ENCODE measurements at regions not wholly inside any gene's neighbourhood (a gene's known extent, or its start where the extent isn't known, plus 50 kb on each side); places are given as distances from the start of the nearest gene placed in this dataset.

GRCh38 chr3:88810455-88810854 is 297.0 kb upstream of the EPHA3 start:
- WGBS: 15% methylated on average over 4 of the region's 4 CpGs

GRCh38 chr3:88811096-88811495 is 296.3 kb upstream of the EPHA3 start:
- WGBS: 30% methylated on average over 3 of the region's 3 CpGs

More at GRCh38 chr3:88810455-88810854, 297.0 kb upstream of the EPHA3 start:
- Histone ChIP-seq H3K27ac (no peak overlapping the region), H3K4me3 (no peak overlapping the region), H3K9me3 (no peaks in the 10 kb centered on the region), H3K36me3 (no peaks in the 10 kb centered on the region), H3K4me1 (replicated peaks) (no peaks in the 10 kb centered on the region), H3K27me3 (replicated peaks; ENCODE audit: insufficient read depth) (no peaks in the 10 kb centered on the region)
- intact Hi-C loops (cut with DNase I): no loop called here
- no peak for DNase-seq (ENCODE audit: low spot score)
- TF ChIP-seq CTCF (IDR thresholded peaks at IDR 0.05) (no peak), POLR2AphosphoS5 (IDR thresholded peaks at IDR 0.05) (no peak), POLR2A (IDR thresholded peaks at IDR 0.05) (no peak)

GRCh38 chr3:88812576-88812975 is 294.8 kb upstream of the EPHA3 start:
- 94% methylated on average over 5 of the region's 5 CpGs for WGBS
- H3K27ac ChIP-seq: no peak overlapping the region
- H3K4me3 ChIP-seq: no peak overlapping the region
- no peaks in the 10 kb centered on the region for H3K36me3 ChIP-seq
- H3K9me3 ChIP-seq: no peaks in the 10 kb centered on the region
- DNase-seq (ENCODE audit: low spot score): no peak
- H3K27me3 ChIP-seq (replicated peaks; ENCODE audit: insufficient read depth): no peaks in the 10 kb centered on the region
- intact Hi-C loops (cut with DNase I): no loop called here
- TF ChIP-seq CTCF (IDR thresholded peaks at IDR 0.05) (no peak), POLR2AphosphoS5 (IDR thresholded peaks at IDR 0.05) (no peak), POLR2A (IDR thresholded peaks at IDR 0.05) (no peak)
- H3K4me1 ChIP-seq (replicated peaks): no peaks in the 10 kb centered on the region

More at GRCh38 chr3:88811096-88811495, 296.3 kb upstream of the EPHA3 start:
- DNase-seq (ENCODE audit: low spot score): no peak
- Histone ChIP-seq H3K4me3 (no peak overlapping the region), H3K9me3 (no peaks in the 10 kb centered on the region), H3K36me3 (no peaks in the 10 kb centered on the region), H3K4me1 (replicated peaks) (no peaks in the 10 kb centered on the region), H3K27me3 (replicated peaks; ENCODE audit: insufficient read depth) (no peaks in the 10 kb centered on the region), H3K27ac (no peak overlapping the region)
- TF ChIP-seq POLR2A (IDR thresholded peaks at IDR 0.05): no peak
- no peak for TF ChIP-seq CTCF (IDR thresholded peaks at IDR 0.05)
- TF ChIP-seq POLR2AphosphoS5 (IDR thresholded peaks at IDR 0.05): no peak
- intact Hi-C loops (cut with DNase I): no loop called here

GRCh38 chr3:88816445-88816844 is 291.0 kb upstream of the EPHA3 start:
- Histone ChIP-seq H3K27me3 (replicated peaks; ENCODE audit: insufficient read depth) (no peaks in the 10 kb centered on the region), H3K4me3 (no peak overlapping the region), H3K4me1 (replicated peaks) (no peaks in the 10 kb centered on the region), H3K36me3 (no peaks in the 10 kb centered on the region), H3K9me3 (no peaks in the 10 kb centered on the region), H3K27ac (no peak overlapping the region)
- TF ChIP-seq CTCF (IDR thresholded peaks at IDR 0.05) (no peak), POLR2AphosphoS5 (IDR thresholded peaks at IDR 0.05) (no peak), POLR2A (IDR thresholded peaks at IDR 0.05) (no peak)
- DNase-seq (ENCODE audit: low spot score): no peak
- intact Hi-C loops (cut with DNase I): no loop called here
- WGBS: 87% methylated on average over 4 of the region's 4 CpGs

- Histone ChIP-seq H3K27me3 (replicated peaks; ENCODE audit: insufficient read depth) (no peaks in the 10 kb centered on the region), H3K27ac (no peak overlapping the region), H3K4me3 (no peak overlapping the region), H3K9me3 (no peaks in the 10 kb centered on the region), H3K4me1 (replicated peaks) (no peaks in the 10 kb centered on the region), H3K36me3 (no peaks in the 10 kb centered on the region)
- no peak for DNase-seq (ENCODE audit: low spot score)
- intact Hi-C loops (cut with DNase I): no loop called here
- 78% methylated on average over 5 of the region's 5 CpGs for WGBS
- TF ChIP-seq POLR2AphosphoS5 (IDR thresholded peaks at IDR 0.05): no peak
- TF ChIP-seq POLR2A (IDR thresholded peaks at IDR 0.05): no peak
- TF ChIP-seq CTCF (IDR thresholded peaks at IDR 0.05): no peak
Observed at GRCh38 chr3:88824666-88825564, 282.5 kb upstream of the EPHA3 start.

Data from prostate gland (tissue), 2 donors.